GM10266 (cell line): ENCODE measurements at regions not wholly inside any gene's neighbourhood (a gene's known extent, or its start where the extent isn't known, plus 50 kb on each side); places are given as distances from the start of the nearest gene placed in this dataset.

ENCODE experiments used
- DNase-seq: peaks from one replicate; pipeline ENCODE4 v3.0.0; 2012; ENCODE audit errors: extremely low spot score
- CTCF ChIP-seq: IDR thresholded peaks from 2 replicates; pipeline ENCODE4 v1.5.1; 2012; ENCODE audit warnings: mild to moderate bottlenecking, low read depth; ENCODE audit not compliant: control insufficient read depth, insufficient read depth; ENCODE audit errors: missing control alignments

DNA sequence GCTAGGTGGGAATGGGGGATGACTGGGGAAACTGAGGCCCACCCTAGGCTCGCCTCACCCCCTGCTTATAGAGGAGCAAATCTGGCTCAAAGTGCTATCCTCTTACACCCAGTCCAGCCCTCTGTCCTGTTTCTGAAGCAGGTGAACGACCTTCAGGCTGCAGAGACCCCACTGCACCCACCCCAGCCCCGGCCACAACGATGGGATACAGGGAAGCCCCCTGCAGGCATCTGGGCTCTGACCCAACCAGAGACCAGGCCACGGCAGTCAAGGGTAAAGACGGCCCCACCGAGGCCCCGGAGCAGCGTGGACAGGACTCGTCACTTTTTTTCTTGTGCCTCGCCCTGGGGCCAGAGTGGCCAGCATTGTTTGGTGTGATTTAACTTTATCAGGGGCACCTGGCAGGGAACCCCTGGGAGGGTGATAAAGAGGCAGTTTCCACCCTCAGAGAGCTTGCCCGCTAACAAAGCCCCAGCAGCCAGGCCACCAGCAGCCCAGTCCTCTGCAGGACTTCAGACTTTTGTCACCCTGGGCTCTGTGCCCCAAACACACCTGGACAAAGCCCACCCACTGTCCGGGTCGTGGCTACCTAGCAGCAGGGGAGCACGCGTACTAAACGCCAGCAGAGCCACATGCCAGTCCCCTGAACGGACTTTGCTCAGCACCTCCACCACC, 612.6 kb downstream of the TBC1D22A start:
- no peak for DNase-seq
- no peak for TF ChIP-seq CTCF

DNA sequence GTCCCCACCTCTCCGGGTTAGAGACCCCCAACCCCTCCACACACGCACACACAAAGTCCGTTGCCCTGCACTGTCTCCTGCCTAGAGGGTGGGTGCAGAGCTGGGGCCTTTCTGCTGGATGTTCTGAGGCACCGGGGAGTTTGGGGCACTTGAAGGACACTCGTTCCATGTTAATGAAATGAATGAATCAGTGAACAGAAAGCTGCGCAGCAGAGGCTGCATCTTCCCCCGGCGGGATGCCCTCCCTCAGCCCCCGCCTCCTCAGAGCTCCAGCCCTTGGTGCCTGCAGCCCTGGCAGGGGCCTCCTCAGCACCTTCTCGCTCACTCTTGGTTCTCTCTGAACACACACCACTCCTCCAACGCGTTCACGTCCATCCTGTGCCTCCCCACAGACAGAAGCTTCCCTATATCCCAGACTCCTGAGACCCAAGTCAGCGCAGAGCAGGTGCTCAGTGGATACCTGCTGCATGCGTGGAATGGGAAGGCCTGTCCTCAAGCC, 611.9 kb downstream of the TBC1D22A start:
- TF ChIP-seq CTCF: no peak
- DNase-seq: no peak

DNA sequence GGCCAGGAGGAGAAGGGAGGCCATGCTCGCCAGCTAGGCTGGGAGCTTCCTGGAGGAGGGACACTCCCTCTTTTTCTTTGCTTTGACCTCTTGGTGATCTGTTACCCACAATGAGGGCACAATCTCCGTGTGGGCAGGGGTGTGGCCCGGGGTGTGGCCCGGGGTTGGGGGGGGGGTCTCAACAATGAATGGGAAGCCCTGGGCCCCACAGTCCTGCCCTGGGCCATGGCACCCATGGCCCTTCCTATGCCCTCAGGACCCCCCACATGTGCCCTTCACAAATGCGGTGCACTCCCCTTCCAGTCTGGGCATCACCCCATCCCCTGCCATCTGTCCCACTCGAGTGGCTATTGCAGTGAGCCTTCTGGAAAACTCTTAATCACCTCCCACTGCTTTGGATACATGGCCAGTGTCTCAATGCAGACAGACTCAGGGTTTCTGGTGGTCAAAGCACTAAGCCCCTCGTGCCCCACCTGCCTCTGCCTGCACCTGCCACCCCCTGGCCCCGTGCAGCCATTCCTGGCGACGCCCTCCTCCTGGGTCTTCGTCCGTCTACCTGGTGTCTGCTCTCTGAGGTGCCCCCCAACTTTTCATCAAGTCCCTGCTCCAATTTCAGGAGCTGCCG, 611.3 kb downstream of the TBC1D22A start:
- no peak for DNase-seq

DNA sequence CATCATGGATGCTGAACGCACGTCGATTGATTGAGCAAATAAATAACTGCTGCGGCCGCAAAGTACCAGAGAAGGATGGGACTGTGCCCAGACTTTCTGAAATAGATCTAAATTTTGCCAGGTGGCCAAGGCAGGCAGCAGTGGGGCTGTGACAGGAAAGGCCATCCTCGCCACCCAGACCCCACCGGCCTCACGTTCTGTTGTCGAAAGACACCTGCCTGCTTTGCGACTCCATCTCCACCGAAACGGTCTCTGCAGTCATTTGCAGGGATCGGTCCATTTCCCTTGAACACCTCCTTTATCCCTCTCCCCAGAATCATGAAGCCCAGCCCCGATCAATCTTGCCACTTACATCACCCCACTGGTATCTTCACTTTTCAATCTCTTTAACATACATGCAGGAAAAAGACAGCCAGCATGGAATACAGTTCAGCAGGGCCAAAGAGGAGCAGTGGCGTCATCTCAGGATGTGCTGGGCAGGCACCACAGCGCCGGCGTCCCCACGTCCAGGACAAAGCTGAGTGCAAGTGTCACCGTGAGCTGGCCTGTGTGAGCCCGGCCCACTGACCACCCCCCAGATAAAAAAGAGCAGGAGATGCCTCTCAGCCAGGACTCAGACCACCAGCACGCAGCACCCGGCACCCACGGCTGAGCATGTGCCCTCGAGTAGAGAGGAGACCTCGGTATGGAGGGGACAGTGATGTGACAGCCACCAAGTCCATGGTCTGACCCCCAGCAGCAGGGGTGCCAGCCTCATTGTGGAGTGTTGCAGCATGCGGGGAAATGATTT, 610.3 kb downstream of the TBC1D22A start:
- TF ChIP-seq CTCF: no peak
- DNase-seq: no peak

More for the DNA sequence above, 611.3 kb downstream of the TBC1D22A start:
- no peak for TF ChIP-seq CTCF

GRCh38 chr22:47372111-47372581, 609.7 kb downstream of the TBC1D22A start:
- no peak for TF ChIP-seq CTCF
- no peak for DNase-seq

DNA sequence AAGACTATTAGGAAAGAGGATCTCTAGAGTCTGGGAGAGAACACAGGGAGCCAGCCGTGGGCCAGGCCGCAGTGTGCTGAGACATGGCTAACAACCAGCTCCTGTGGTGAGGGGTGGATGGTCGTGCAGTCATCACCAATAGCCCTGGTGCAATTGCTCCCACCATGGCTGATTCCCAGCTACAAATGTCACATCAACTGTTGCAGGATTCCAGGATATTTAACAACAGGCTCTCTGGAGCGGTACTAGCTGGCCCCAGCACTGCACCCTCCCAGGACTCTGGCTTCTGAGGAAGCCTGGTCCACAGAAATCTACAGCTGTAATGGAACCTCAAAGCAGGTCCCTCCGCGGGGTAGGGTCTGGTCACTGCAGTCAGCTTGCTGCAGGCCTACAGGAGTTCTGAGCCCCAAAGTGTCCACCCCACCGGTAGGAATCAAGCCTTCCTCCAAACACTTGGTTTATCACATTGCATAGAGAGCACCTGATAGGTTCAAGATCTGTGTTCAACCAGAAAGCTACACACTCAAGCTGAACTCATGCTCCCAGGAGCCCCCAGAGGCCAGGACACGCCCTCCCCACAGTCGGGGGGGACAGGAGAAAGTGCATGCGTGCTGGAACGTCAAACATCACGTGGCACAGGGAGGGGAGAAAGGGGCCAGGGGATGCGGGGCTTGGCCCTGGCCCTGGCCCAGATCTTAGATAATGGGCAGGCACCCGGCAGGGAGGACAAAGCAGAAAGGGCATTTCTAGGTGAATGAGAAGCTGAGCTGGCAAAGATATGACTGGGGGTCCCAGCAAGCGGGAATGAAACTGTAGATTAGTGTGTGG, 609.0 kb downstream of the TBC1D22A start:
- DNase-seq: no peak
- TF ChIP-seq CTCF: no peak
